GM12878 (cell line): ENCODE measurements at regions not wholly inside any gene's neighbourhood (a gene's known extent, or its start where the extent isn't known, plus 50 kb on each side); places are given as distances from the start of the nearest gene placed in this dataset.

Source experiments
- ATAC-seq: fragments of 200-7000 bp; cut with Tn5 transposase; 3 replicates; pipeline ENCODE4 v1.9.1; 2020; ENCODE audit warnings: mild to moderate bottlenecking, moderate library complexity
- BruUV-seq: library from RNA; stranded (reverse); fragments of 400-500 nt; replicated peaks from 2 replicates; lab custom pipeline; 2021; lab: Mats Ljungman, UMichigan
- CTCF ChIA-PET: fragments of 300-600 bp; sonication (Branson Sonifier 250); formaldehyde crosslinking; extraction: SDS; loops from one replicate; lab custom pipeline; 2021; ENCODE audit warnings: inconsistent platforms; lab: Yijun Ruan, JAX
- POLR2A ChIA-PET: fragments of 350-600 bp; formaldehyde crosslinking; extraction: SDS; loops from one replicate; lab custom pipeline; 2021; ENCODE audit warnings: inconsistent platforms; lab: Charles Lee
- RAD21 ChIA-PET: fragments of 300-600 bp; sonication (Branson Sonifier 250); formaldehyde crosslinking; loops from one replicate; lab custom pipeline; 2023; ENCODE audit warnings: antibody characterized with exemption; ENCODE audit not compliant: unreplicated experiment; lab: Charles Lee
- SMC1A ChIA-PET: fragments of 300-600 bp; sonication (Branson Sonifier 250); formaldehyde crosslinking; loops from one replicate; lab custom pipeline; 2023; ENCODE audit not compliant: unreplicated experiment, uncharacterized antibody; lab: Charles Lee
- DNase-seq: peaks from one replicate; pipeline ENCODE4 v3.0.0-alpha.2; 2011; ENCODE audit warnings: low read depth, low spot score
- FAIRE-seq: peaks from 3 replicates; lab custom pipeline; 2011; peaks lifted over from hg19 to GRCh38; lab: Jason Lieb, UNC
- H2AFZ ChIP-seq: 2 replicates; pipeline ENCODE4 v1.6.0; 2011; ENCODE audit warnings: low read depth, low read length, control low read depth; ENCODE audit not compliant: control insufficient read depth
- H3K27ac ChIP-seq: 2 replicates; pipeline ENCODE4 v1.5.1; 2011; ENCODE audit warnings: control low read depth; ENCODE audit not compliant: control insufficient read depth, insufficient read depth
- H3K27me3 ChIP-seq, 2 experiments: replicated peaks in 1 of 2; 2 replicates each; pipeline versions ENCODE4 v1.6.0 to v1.6.1; 2011; ENCODE audit warnings: low read length in 1 of 2; ENCODE audit not compliant: control insufficient read depth in 2 of 2, insufficient read depth in 2 of 2
- H3K36me3 ChIP-seq, 2 experiments: 2 replicates each; pipeline ENCODE4 v1.5.1; 2011; ENCODE audit warnings: low read length in 1 of 2; ENCODE audit not compliant: control insufficient read depth in 2 of 2, insufficient read depth in 2 of 2
- H3K4me1 ChIP-seq: 2 replicates; pipeline ENCODE4 v1.6.1; 2011; ENCODE audit warnings: mild to moderate bottlenecking, low read length, moderate library complexity, mixed read lengths; ENCODE audit not compliant: control insufficient read depth, insufficient read depth
- H3K4me2 ChIP-seq: 2 replicates; pipeline ENCODE4 v1.6.0; 2011; ENCODE audit warnings: control low read depth; ENCODE audit not compliant: control insufficient read depth, insufficient read depth
- H3K4me3 ChIP-seq: fragments of 200-600 bp; sonication (generic); 2 replicates; pipeline ENCODE4 v1.5.1; 2016
- H3K79me2 ChIP-seq: 2 replicates; pipeline ENCODE4 v1.6.0; 2011; ENCODE audit warnings: low read length; ENCODE audit not compliant: control insufficient read depth, insufficient read depth
- H3K9ac ChIP-seq: 2 replicates; pipeline ENCODE4 v1.8.0; 2011; ENCODE audit warnings: low read length, control low read depth, mixed read lengths; ENCODE audit not compliant: control insufficient read depth, insufficient read depth
- H3K9me3 ChIP-seq: replicated peaks from 3 replicates; pipeline ENCODE4 v1.5.1; 2011; ENCODE audit warnings: mild to moderate bottlenecking, low read length; ENCODE audit not compliant: control insufficient read depth, insufficient read depth
- H4K20me1 ChIP-seq: 2 replicates; pipeline ENCODE4 v1.6.0; 2011; ENCODE audit not compliant: control insufficient read depth, insufficient read depth
- CBX5 ChIP-seq: sonication (generic); IDR thresholded peaks from 2 replicates; pipeline ENCODE4 v1.6.1; 2016; ENCODE audit warnings: low read depth, moderate library complexity, mild to moderate bottlenecking, inconsistent platforms
- CHD4 ChIP-seq: fragments of 200-600 bp; sonication (generic); IDR thresholded peaks from 2 replicates; pipeline ENCODE4 v1.6.1; 2016; ENCODE audit warnings: mild to moderate bottlenecking
- ESRRA ChIP-seq: IDR thresholded peaks from 2 replicates; pipeline ENCODE4 v1.6.1; 2012; ENCODE audit warnings: mild to moderate bottlenecking, low read length, improper control_type of control experiment
- ETV6 ChIP-seq, 2 experiments: fragments of 450-650 bp in 1 of 2; IDR thresholded peaks in 1 of 2; conservative IDR thresholded peaks in 1 of 2; 2 replicates each; pipeline ENCODE4 v1.6.1; 2014; ENCODE audit warnings: antibody characterized with exemption in 1 of 2, borderline replicate concordance in 1 of 2, low read depth in 1 of 2, mild to moderate bottlenecking in 1 of 2, moderate library complexity in 1 of 2
- JUND ChIP-seq: IDR thresholded peaks from 2 replicates; pipeline ENCODE4 v1.6.1; 2012; ENCODE audit warnings: low read depth, mild to moderate bottlenecking, low read length, improper control_type of control experiment, moderate library complexity
- KAT2A ChIP-seq: conservative IDR thresholded peaks from 2 replicates; pipeline ENCODE4 v1.6.1; 2011; ENCODE audit warnings: low read depth, low read length; ENCODE audit not compliant: control insufficient read depth
- KDM1A ChIP-seq: fragments of 200-600 bp; sonication (generic); IDR thresholded peaks from 2 replicates; pipeline ENCODE4 v1.6.1; 2016; ENCODE audit warnings: borderline replicate concordance
- SPI1 ChIP-seq: IDR thresholded peaks from 2 replicates; pipeline ENCODE4 v1.6.1; 2011; ENCODE audit warnings: low read depth, mild to moderate bottlenecking, low read length, moderate library complexity, borderline replicate concordance; ENCODE audit not compliant: insufficient read depth
- SREBF1 ChIP-seq: IDR thresholded peaks from 2 replicates; pipeline ENCODE4 v1.6.1; 2012; ENCODE audit warnings: mild to moderate bottlenecking, low read length
- TARDBP ChIP-seq: IDR thresholded peaks from 2 replicates; pipeline ENCODE4 v1.6.1; 2016; ENCODE audit warnings: borderline replicate concordance
- TBL1XR1 ChIP-seq: IDR thresholded peaks from 2 replicates; pipeline ENCODE4 v1.6.1; 2012; ENCODE audit warnings: low read depth, low read length, improper control_type of control experiment
- WRNIP1 ChIP-seq: IDR thresholded peaks from 2 replicates; pipeline ENCODE4 v1.6.1; 2011; ENCODE audit warnings: low read depth, low read length, improper control_type of control experiment, borderline replicate concordance
- ZBTB4 ChIP-seq: fragments of 450-650 bp; formaldehyde crosslinking; IDR thresholded peaks from 2 replicates; pipeline ENCODE4 v1.4.0; 2022; ENCODE audit warnings: mild to moderate bottlenecking, moderate library complexity
- WGBS: methylation state at CpG from one replicate; pipeline ENCODE4 v1.1.6; 2016; ENCODE audit warnings: low lambda C conversion rate; ENCODE audit not compliant: insufficient replicate concordance, insufficient coverage; ENCODE audit errors: missing lambda C conversion rate; 5-methylcytosine and 5-hydroxymethylcytosine counted together
- in situ Hi-C: fragments of 300-500 bp; cut with MboI; formaldehyde crosslinking; loops from 9 replicates; pipeline ENCODE4 v1.14.3; 2018; ENCODE audit warnings: mixed read lengths
- intact Hi-C: fragments of 100-400 bp; cut with micrococcal nuclease; formaldehyde crosslinking; loops from one replicate; pipeline ENCODE4 v1.14.2; 2022; ENCODE audit not compliant: unreplicated experiment

- no peak for DNase-seq
- CTCF ChIA-PET: no interaction called here
- Histone ChIP-seq H3K27ac (no peak overlapping the region), H3K36me3 (no peaks in the 10 kb centered on the region), H3K4me2 (no peak overlapping the region), H3K4me3 (no peak overlapping the region), H3K9ac (no peak overlapping the region), H3K4me1 (no peaks in the 10 kb centered on the region), H3K27me3 (no peaks in the 10 kb centered on the region), H3K9me3 (no peaks in the 10 kb centered on the region), H2AFZ (no peak overlapping the region), H4K20me1 (no peaks in the 10 kb centered on the region), H3K79me2 (no peaks in the 10 kb centered on the region)
- intact Hi-C loops (no loop called here), in situ Hi-C loops (no loop called here)
- POLR2A ChIA-PET: no interaction called here
- RAD21 ChIA-PET: no interaction called here
- ATAC-seq: no peak
- SMC1A ChIA-PET: no interaction called here
- FAIRE-seq: no peak
- no TSS peak for BruUV-seq
- TF ChIP-seq WRNIP1 (no peak), TBL1XR1 (no peak), ETV6 (conservative IDR thresholded peaks at IDR 0.05 in 1 of 2, IDR thresholded peaks at IDR 0.05 in 1 of 2; ENCODE audit: borderline replicate concordance in 1 of 2, low read depth in 1 of 2) (no peak)
These were observed 373.1 kb downstream of the LRIG3 start for GRCh38 chr12:58547217-58547616.

- ATAC-seq (no peak), DNase-seq (no peak), FAIRE-seq (no peak)
- ChIA-PET RAD21 (no interaction called here), SMC1A (no interaction called here), POLR2A (no interaction called here), CTCF (interaction anchor here (2.2 kb wide), 1 partner anchor 9 kb away, joined by 6 read pairs; no protein-coding TSS in a partner anchor)
- H3K79me2 ChIP-seq: no peaks in the 10 kb centered on the region
- H2AFZ ChIP-seq: no peak overlapping the region
- no peak for TF ChIP-seq ZBTB4
- no peak for TF ChIP-seq CHD4
- no peak for TF ChIP-seq KDM1A
- TF ChIP-seq CBX5: no peak
- no peak for TF ChIP-seq JUND
- TF ChIP-seq ESRRA: no peak
- TF ChIP-seq SREBF1: no peak
- no peak for TF ChIP-seq SPI1
- no peak for TF ChIP-seq KAT2A
- no peak for TF ChIP-seq TARDBP
- WGBS: 32% methylated on average over 3 of the region's 3 CpGs
- no peak overlapping the region for H3K4me3 ChIP-seq
- no peaks in the 10 kb centered on the region for H3K27me3 ChIP-seq
- no TSS peak for BruUV-seq
- no peaks in the 10 kb centered on the region for H3K36me3 ChIP-seq
- no peak overlapping the region for H3K27ac ChIP-seq
- intact Hi-C loops: no loop called here
- in situ Hi-C loops: no loop called here
- H3K4me2 ChIP-seq: no peak overlapping the region
- no peaks in the 10 kb centered on the region for H3K9me3 ChIP-seq
- no peaks in the 10 kb centered on the region for H3K4me1 ChIP-seq
- no peaks in the 10 kb centered on the region for H4K20me1 ChIP-seq
- H3K9ac ChIP-seq: no peak overlapping the region
These were observed 371.5 kb downstream of the LRIG3 start for GRCh38 chr12:58548801-58549200.
